Ishikawa (cell line): ENCODE measurements at regions not wholly inside any gene's neighbourhood (a gene's known extent, or its start where the extent isn't known, plus 50 kb on each side); places are given as distances from the start of the nearest gene placed in this dataset.

Source experiments
- CEBPB ChIP-seq: IDR thresholded peaks from 2 replicates; pipeline ENCODE4 v1.6.1; 2012
- EGR1 ChIP-seq: IDR thresholded peaks from 2 replicates; pipeline ENCODE4 v1.6.1; 2012
- EP300 ChIP-seq: IDR thresholded peaks from 2 replicates; pipeline ENCODE4 v1.6.1; 2012; ENCODE audit warnings: borderline replicate concordance
- FOXM1 ChIP-seq: IDR thresholded peaks from 2 replicates; pipeline ENCODE4 v1.6.1; 2012; ENCODE audit warnings: low read depth, borderline replicate concordance
- NFIC ChIP-seq: IDR thresholded peaks from 2 replicates; pipeline ENCODE4 v1.6.1; 2012
- REST ChIP-seq: IDR thresholded peaks from 2 replicates; pipeline ENCODE4 v1.6.1; 2012; ENCODE audit warnings: low read depth, mild to moderate bottlenecking
- TAF1 ChIP-seq: IDR thresholded peaks from 2 replicates; pipeline ENCODE4 v1.6.1; 2012; ENCODE audit warnings: low read depth, mild to moderate bottlenecking
- TCF12 ChIP-seq: IDR thresholded peaks from 2 replicates; pipeline ENCODE4 v1.6.1; 2012; ENCODE audit warnings: low read depth
- TEAD4 ChIP-seq: IDR thresholded peaks from 2 replicates; pipeline ENCODE4 v1.6.1; 2012
- YY1 ChIP-seq: IDR thresholded peaks from 2 replicates; pipeline ENCODE4 v1.6.1; 2012; ENCODE audit warnings: low read depth
- ZBTB7A ChIP-seq: IDR thresholded peaks from 2 replicates; pipeline ENCODE4 v1.6.1; 2012; ENCODE audit warnings: low read depth
- TF ChIP-seq, protein P1 (sequence below): IDR thresholded peaks from 2 replicates; pipeline ENCODE4 v1.6.1; 2012
- TF ChIP-seq, protein P2 (sequence below): IDR thresholded peaks from 2 replicates; pipeline ENCODE4 v1.6.1; 2012

GRCh38 chr12:112728864-112729263 lies 62.7 kb upstream of the RPH3A start:
- no peak for TF ChIP-seq REST
- no peak for TF ChIP-seq ZBTB7A
- TF ChIP-seq, protein P1, sequence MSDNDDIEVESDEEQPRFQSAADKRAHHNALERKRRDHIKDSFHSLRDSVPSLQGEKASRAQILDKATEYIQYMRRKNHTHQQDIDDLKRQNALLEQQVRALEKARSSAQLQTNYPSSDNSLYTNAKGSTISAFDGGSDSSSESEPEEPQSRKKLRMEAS: no peak
- TF ChIP-seq TCF12: no peak
- TF ChIP-seq TEAD4: no peak
- TF ChIP-seq NFIC: no peak
- TF ChIP-seq CEBPB: no peak

- TF ChIP-seq NFIC (no peak), TEAD4 (no peak), YY1 (no peak), ZBTB7A (no peak)
- TF ChIP-seq, protein P1: no peak
These were observed 56.5 kb upstream of the RPH3A start for GRCh38 chr12:112734859-112735695.

GRCh38 chr12:112738531-112738930 lies 53.0 kb upstream of the RPH3A start:
- TF ChIP-seq FOXM1: no peak

DNA sequence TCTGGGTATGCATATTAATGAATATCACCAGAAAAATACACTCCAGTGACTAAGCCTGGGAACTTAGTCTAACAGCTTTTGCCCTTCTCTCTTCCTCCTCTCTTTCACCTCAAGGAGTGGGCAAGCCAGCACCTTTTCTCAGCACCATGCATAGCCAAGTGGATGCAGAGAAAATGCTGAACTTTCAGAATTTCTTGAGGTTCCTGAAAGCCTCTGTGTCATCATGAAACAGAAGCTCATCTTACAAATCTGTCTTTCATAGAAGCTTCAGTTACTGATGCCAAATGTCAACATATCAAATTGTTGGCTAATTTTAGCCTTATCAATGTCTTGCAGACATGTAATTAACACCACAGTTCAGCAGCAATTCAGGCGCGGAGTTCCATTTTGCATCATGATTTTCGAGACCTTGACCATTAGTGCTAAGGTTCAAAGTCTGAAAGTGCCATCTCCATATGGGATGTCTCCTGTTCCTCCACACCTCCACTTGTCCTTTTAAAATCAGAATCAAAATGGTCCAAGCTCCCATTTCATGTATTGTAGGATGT lies 51.1 kb upstream of the RPH3A start:
- no peak for TF ChIP-seq ZBTB7A
- no peak for TF ChIP-seq YY1
- no peak for TF ChIP-seq NFIC
- TF ChIP-seq, protein P2, sequence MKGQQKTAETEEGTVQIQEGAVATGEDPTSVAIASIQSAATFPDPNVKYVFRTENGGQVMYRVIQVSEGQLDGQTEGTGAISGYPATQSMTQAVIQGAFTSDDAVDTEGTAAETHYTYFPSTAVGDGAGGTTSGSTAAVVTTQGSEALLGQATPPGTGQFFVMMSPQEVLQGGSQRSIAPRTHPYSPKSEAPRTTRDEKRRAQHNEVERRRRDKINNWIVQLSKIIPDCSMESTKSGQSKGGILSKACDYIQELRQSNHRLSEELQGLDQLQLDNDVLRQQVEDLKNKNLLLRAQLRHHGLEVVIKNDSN: no peak
- TF ChIP-seq, protein P1: no peak
- no peak for TF ChIP-seq TEAD4
- no peak for TF ChIP-seq EGR1

DNA sequence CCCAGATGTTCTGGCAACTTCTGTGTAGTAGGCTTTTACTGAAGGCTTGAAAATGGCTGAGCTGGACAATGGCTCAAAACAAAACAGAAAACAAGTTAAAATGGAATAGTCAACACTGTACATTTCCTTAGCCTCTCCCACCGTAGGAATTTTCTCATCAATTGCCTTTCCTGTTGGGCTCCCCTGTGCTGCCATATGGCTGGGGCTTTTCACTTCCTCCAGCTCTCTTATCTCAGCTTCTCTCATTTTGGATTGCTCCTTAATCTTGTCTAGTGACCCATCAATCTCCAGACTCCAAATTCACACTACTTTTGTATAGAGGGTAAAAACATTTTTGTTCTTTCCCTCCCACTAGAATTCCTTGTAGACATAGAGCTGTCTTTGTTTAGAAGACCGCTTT lies 50.4 kb upstream of the RPH3A start:
- TF ChIP-seq TAF1 (no peak), NFIC (no peak), REST (no peak), YY1 (no peak), TCF12 (no peak), FOXM1 (no peak), EP300 (no peak), EGR1 (no peak), ZBTB7A (no peak), TEAD4 (no peak)
- TF ChIP-seq, protein P2: no peak
